AG04450 (cell line): ENCODE measurements at regions not wholly inside any gene's neighbourhood (a gene's known extent, or its start where the extent isn't known, plus 50 kb on each side); places are given as distances from the start of the nearest gene placed in this dataset.

Experiments used
- CTCF ChIA-PET: fragments of 300-600, 350-600 bp; formaldehyde crosslinking; extraction: SDS; loops from one replicate; lab custom pipeline; 2022; ENCODE audit warnings: antibody characterized with exemption, inconsistent platforms; lab: Charles Lee
- POLR2A ChIA-PET: fragments of 350-600 bp; formaldehyde crosslinking; extraction: SDS; loops from one replicate; lab custom pipeline; 2021; ENCODE audit warnings: antibody characterized with exemption, inconsistent platforms; lab: Yijun Ruan, JAX
- DNase-seq: peaks from one replicate; pipeline ENCODE4 v3.0.0-alpha.2; 2011; ENCODE audit warnings: low read depth, low spot score
- H3K27ac ChIP-seq: one replicate; pipeline ENCODE4 v1.5.1; 2012; ENCODE audit warnings: low read depth, low read length, control low read depth
- H3K27me3 ChIP-seq: one replicate; pipeline ENCODE4 v1.6.0; 2012; ENCODE audit warnings: low read length; ENCODE audit not compliant: control insufficient read depth, insufficient read depth
- H3K4me3 ChIP-seq: 2 replicates; pipeline ENCODE4 v1.5.1; 2011; ENCODE audit warnings: mild to moderate bottlenecking, low read depth, low read length, control low read depth
- H3K9me3 ChIP-seq: 2 replicates; pipeline ENCODE4 v1.5.1; 2012; ENCODE audit warnings: low read length; ENCODE audit not compliant: control insufficient read depth, insufficient read depth
- TF ChIP-seq, protein P1 (sequence below): IDR thresholded peaks from 2 replicates; pipeline ENCODE4 v1.5.1; 2011; ENCODE audit warnings: low read depth, low read length, control low read depth, inconsistent platforms

DNA sequence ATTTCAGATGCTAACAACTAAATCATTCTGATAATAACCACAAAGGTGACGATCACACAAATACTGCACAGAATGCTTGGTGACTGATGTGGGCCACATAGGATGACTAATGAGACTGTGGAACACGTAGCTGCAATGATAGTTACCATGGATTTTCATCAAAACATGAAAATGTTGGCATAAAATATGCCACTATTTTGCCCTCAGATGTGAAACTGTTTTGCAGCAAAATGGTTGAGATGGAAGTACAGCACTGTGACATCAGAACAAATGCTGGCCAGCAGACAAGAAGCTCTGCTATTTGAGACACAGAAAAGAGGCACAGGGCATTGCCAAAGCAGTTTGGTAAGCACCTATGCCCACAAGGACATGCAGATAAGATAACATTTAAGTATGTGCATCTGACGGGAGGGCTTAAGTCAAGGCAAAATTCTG lies 83.8 kb downstream of the NIBAN1 start:
- TF ChIP-seq, protein P1, sequence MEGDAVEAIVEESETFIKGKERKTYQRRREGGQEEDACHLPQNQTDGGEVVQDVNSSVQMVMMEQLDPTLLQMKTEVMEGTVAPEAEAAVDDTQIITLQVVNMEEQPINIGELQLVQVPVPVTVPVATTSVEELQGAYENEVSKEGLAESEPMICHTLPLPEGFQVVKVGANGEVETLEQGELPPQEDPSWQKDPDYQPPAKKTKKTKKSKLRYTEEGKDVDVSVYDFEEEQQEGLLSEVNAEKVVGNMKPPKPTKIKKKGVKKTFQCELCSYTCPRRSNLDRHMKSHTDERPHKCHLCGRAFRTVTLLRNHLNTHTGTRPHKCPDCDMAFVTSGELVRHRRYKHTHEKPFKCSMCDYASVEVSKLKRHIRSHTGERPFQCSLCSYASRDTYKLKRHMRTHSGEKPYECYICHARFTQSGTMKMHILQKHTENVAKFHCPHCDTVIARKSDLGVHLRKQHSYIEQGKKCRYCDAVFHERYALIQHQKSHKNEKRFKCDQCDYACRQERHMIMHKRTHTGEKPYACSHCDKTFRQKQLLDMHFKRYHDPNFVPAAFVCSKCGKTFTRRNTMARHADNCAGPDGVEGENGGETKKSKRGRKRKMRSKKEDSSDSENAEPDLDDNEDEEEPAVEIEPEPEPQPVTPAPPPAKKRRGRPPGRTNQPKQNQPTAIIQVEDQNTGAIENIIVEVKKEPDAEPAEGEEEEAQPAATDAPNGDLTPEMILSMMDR, result no peak
- CTCF ChIA-PET, result interaction anchor here (1.8 kb wide), 1 partner anchor 85 kb away, joined by 5 read pairs; no protein-coding TSS in a partner anchor
- H3K27ac ChIP-seq, result no peak overlapping the region
- no peak overlapping the region for H3K4me3 ChIP-seq
- POLR2A ChIA-PET, result no interaction called here
- no peak for DNase-seq
- H3K9me3 ChIP-seq, result no peaks in the 10 kb centered on the region
- H3K27me3 ChIP-seq, result no peaks in the 10 kb centered on the region

DNA sequence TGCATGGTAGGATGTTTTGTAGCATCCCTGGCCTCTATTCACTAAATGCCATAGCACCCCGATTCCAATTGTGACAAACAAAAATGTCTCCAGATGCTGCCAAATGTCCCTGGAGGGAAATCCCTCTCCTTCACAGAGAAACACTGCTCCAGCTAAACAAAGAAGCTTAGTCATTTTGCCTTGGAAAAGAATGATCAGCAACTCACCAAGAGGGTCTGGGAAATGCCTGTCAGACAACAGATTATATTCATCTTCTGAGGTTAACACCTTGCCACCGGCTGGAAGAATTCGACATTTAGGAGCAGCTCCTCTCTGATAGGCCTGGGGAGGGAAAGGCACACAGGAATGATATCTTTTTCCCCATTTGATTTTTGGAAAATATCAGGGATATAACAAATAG lies 84.4 kb downstream of the NIBAN1 start:
- POLR2A ChIA-PET, result no interaction called here
- no peak overlapping the region for H3K4me3 ChIP-seq
- H3K27me3 ChIP-seq, result no peaks in the 10 kb centered on the region
- no peaks in the 10 kb centered on the region for H3K9me3 ChIP-seq
- TF ChIP-seq, protein P1, result no peak
- H3K27ac ChIP-seq, result no peak overlapping the region
- no peak for DNase-seq
- CTCF ChIA-PET, result interaction anchor here (1.8 kb wide), 1 partner anchor 84 kb away, joined by 5 read pairs; no protein-coding TSS in a partner anchor

DNA sequence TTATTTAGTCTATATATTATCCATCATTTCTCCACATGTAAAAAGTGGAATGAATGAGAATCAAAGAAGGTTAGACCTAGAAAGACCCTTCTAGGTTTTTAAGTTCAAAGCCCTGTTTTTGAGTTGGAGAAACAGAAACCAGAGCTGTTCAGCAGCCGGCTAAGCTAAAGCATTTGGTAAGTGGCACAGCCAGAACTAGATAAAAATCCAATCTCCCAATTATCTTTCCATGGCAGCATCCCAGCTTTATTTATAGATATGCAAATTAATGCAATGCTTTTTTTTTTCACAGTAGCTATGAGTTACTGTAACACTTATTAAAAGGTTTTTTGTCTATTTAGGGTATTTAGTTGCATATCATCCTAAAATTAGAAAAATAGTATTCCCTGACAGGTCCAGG lies 85.1 kb downstream of the NIBAN1 start:
- CTCF ChIA-PET, result interaction anchor here (1.8 kb wide), 1 partner anchor 84 kb away, joined by 5 read pairs; no protein-coding TSS in a partner anchor

DNA sequence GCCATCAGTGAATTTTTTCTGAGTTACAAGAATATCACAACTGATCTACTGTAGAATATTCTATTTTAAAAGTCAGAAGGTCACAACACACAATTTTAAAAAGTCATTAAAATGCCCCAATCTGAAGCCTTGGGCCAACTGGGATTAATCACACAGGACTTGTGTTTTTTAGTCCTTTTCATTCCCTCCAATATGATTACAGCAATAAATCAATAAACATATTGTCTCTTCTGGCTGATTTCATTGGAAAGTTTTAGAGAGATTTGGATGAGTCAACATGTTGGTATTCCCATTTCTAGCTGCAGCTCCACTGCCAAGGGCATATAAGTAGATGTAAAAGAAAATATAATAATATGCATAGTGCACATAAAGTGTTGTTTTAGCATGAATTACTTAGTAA lies 85.8 kb downstream of the NIBAN1 start:
- H3K27me3 ChIP-seq, result no peaks in the 10 kb centered on the region
- ChIA-PET CTCF (no interaction called here), POLR2A (no interaction called here)
- H3K27ac ChIP-seq, result no peak overlapping the region
- no peak overlapping the region for H3K4me3 ChIP-seq
- TF ChIP-seq, protein P1, result no peak
- no peaks in the 10 kb centered on the region for H3K9me3 ChIP-seq
- DNase-seq, result peak; percentile 42

More for the DNA sequence above, 85.1 kb downstream of the NIBAN1 start:
- Histone ChIP-seq H3K9me3 (no peaks in the 10 kb centered on the region), H3K27ac (no peak overlapping the region), H3K4me3 (no peak overlapping the region), H3K27me3 (no peaks in the 10 kb centered on the region)
- DNase-seq, result no peak
- POLR2A ChIA-PET, result interaction anchor here (0.6 kb wide), 1 partner anchor 968 kb away, joined by 3 read pairs; no protein-coding TSS in a partner anchor
- TF ChIP-seq, protein P1, result no peak

DNA sequence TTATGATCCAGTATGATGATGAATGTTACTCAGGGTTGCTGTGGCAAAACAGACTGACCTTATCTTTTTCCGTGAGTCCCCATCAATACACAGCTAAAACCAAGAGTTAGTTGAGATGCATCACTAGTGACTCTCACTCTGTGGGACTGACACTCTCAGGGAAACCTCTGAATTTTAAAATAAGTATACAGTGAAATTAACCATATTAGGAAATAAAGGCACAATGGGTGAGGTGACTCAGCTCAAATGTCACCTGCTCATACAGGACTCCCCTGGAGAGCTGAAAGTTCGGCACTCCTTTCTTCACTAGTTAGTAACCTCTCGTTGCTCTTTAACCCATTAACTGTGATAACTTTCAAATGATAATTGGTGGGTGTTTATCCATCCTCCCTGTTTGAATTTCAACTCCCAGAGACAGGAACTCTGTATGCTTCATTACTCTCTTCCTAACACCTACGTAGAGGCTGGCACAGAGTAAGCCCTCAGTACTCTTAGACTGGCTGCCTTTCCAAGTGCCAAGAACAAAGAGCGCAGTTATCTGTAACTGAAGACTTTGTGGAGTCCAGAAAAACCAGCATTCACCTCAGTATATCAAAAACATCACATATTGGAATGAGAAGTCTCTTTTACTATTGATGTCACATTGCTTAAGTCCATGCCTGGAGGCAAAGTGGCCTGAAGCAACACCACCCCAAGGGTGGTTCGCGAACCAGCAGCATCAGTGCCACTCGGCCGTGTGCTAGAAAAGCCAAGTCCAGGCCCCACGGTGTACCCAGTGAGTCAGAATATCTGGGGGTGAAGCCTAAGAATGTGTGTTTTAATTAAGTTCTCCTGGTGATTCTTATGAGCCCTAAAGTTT lies 91.1 kb downstream of the NIBAN1 start:
- ChIA-PET CTCF (interaction anchor here (0.7 kb wide), 1 partner anchor 78 kb away, joined by 3 read pairs; no protein-coding TSS in a partner anchor), POLR2A (no interaction called here)
- TF ChIP-seq, protein P1, result no peak
- H3K27ac ChIP-seq, result no peak overlapping the region
- DNase-seq, result no peak
- no peaks in the 10 kb centered on the region for H3K9me3 ChIP-seq
- no peaks in the 10 kb centered on the region for H3K27me3 ChIP-seq
- no peak overlapping the region for H3K4me3 ChIP-seq
